ENCODE measurements at regions not wholly inside any gene's neighbourhood (a gene's known extent, or its start where the extent isn't known, plus 50 kb on each side); places are given as distances from the start of the nearest gene placed in this dataset.

GRCh38 chr1:199129247-199129646 is 490.4 kb downstream of the PTPRC start:
- Histone ChIP-seq H3K36me3 (replicated peaks; ENCODE audit: low read depth, low read length) (no peaks in the 10 kb centered on the region), H3K27me3 (ENCODE audit: low read depth, low read length) (no peaks in the 10 kb centered on the region), H3K4me2 (ENCODE audit: low read length) (no peak overlapping the region), H3K9ac (ENCODE audit: low read length) (no peak overlapping the region), H3K79me2 (ENCODE audit: low read length) (no peaks in the 10 kb centered on the region), H3K4me1 (ENCODE audit: low read length) (peaks cover 5% of the 10 kb centered on the region; the same call in 1 of the 2 replicates), H4K20me1 (ENCODE audit: insufficient read depth, low read length) (no peaks in the 10 kb centered on the region), H2AFZ (ENCODE audit: low read depth, low read length) (no peak overlapping the region), H3K9me3 (ENCODE audit: insufficient read depth, low read length) (no peaks in the 10 kb centered on the region), H3K4me3 (ENCODE audit: low read length) (no peak overlapping the region), H3K27ac (ENCODE audit: low read length) (no peak overlapping the region)
- no peak for TF ChIP-seq EZH2phosphoT487 (IDR thresholded peaks at IDR 0.05; ENCODE audit: low read depth)
- TF ChIP-seq, protein P1, sequence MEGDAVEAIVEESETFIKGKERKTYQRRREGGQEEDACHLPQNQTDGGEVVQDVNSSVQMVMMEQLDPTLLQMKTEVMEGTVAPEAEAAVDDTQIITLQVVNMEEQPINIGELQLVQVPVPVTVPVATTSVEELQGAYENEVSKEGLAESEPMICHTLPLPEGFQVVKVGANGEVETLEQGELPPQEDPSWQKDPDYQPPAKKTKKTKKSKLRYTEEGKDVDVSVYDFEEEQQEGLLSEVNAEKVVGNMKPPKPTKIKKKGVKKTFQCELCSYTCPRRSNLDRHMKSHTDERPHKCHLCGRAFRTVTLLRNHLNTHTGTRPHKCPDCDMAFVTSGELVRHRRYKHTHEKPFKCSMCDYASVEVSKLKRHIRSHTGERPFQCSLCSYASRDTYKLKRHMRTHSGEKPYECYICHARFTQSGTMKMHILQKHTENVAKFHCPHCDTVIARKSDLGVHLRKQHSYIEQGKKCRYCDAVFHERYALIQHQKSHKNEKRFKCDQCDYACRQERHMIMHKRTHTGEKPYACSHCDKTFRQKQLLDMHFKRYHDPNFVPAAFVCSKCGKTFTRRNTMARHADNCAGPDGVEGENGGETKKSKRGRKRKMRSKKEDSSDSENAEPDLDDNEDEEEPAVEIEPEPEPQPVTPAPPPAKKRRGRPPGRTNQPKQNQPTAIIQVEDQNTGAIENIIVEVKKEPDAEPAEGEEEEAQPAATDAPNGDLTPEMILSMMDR (IDR thresholded peaks at IDR 0.05; ENCODE audit: low read depth, low read length) = no peak

- no peak for TF ChIP-seq EZH2phosphoT487 (IDR thresholded peaks at IDR 0.05; ENCODE audit: low read depth)
- TF ChIP-seq, protein P1 (IDR thresholded peaks at IDR 0.05; ENCODE audit: low read depth, low read length) = no peak
- no peaks in the 10 kb centered on the region for H3K27me3 ChIP-seq (ENCODE audit: low read depth, low read length)
- no peaks in the 10 kb centered on the region for H4K20me1 ChIP-seq (ENCODE audit: insufficient read depth, low read length)
- H3K36me3 ChIP-seq (replicated peaks; ENCODE audit: low read depth, low read length) = no peaks in the 10 kb centered on the region
- no peaks in the 10 kb centered on the region for H3K79me2 ChIP-seq (ENCODE audit: low read length)
- H3K4me3 ChIP-seq (ENCODE audit: low read length) = no peak overlapping the region
- peaks cover 5% of the 10 kb centered on the region; the same call in 1 of the 2 replicates for H3K4me1 ChIP-seq (ENCODE audit: low read length)
- peak overlapping the region; percentile 11; the same call in 1 of the 2 replicates for H2AFZ ChIP-seq (ENCODE audit: low read depth, low read length)
- no peaks in the 10 kb centered on the region for H3K9me3 ChIP-seq (ENCODE audit: insufficient read depth, low read length)
- no peak overlapping the region for H3K4me2 ChIP-seq (ENCODE audit: low read length)
- H3K27ac ChIP-seq (ENCODE audit: low read length) = no peak overlapping the region
- no peak overlapping the region for H3K9ac ChIP-seq (ENCODE audit: low read length)
Observed at GRCh38 chr1:199132006-199132405, 493.2 kb downstream of the PTPRC start.

GRCh38 chr1:199135901-199136300 is 497.1 kb downstream of the PTPRC start:
- Histone ChIP-seq H3K36me3 (replicated peaks; ENCODE audit: low read depth, low read length) (no peaks in the 10 kb centered on the region), H3K4me2 (ENCODE audit: low read length) (no peak overlapping the region), H2AFZ (ENCODE audit: low read depth, low read length) (no peak overlapping the region), H3K9ac (ENCODE audit: low read length) (no peak overlapping the region), H3K79me2 (ENCODE audit: low read length) (no peaks in the 10 kb centered on the region), H4K20me1 (ENCODE audit: insufficient read depth, low read length) (no peaks in the 10 kb centered on the region), H3K27ac (ENCODE audit: low read length) (no peak overlapping the region), H3K9me3 (ENCODE audit: insufficient read depth, low read length) (no peaks in the 10 kb centered on the region), H3K27me3 (ENCODE audit: low read depth, low read length) (no peaks in the 10 kb centered on the region), H3K4me3 (ENCODE audit: low read length) (no peak overlapping the region), H3K4me1 (ENCODE audit: low read length) (peaks cover 5% of the 10 kb centered on the region; the same call in 1 of the 2 replicates)
- TF ChIP-seq, protein P1 (IDR thresholded peaks at IDR 0.05; ENCODE audit: low read depth, low read length) = no peak
- no peak for TF ChIP-seq EZH2phosphoT487 (IDR thresholded peaks at IDR 0.05; ENCODE audit: low read depth)

- H3K9me3 ChIP-seq (ENCODE audit: insufficient read depth, low read length) = no peaks in the 10 kb centered on the region
- TF ChIP-seq EZH2phosphoT487 (IDR thresholded peaks at IDR 0.05; ENCODE audit: low read depth) = no peak
- TF ChIP-seq, protein P1 (IDR thresholded peaks at IDR 0.05; ENCODE audit: low read depth, low read length) = no peak
- no peak overlapping the region for H3K4me3 ChIP-seq (ENCODE audit: low read length)
- no peaks in the 10 kb centered on the region for H3K27me3 ChIP-seq (ENCODE audit: low read depth, low read length)
- no peaks in the 10 kb centered on the region for H3K36me3 ChIP-seq (replicated peaks; ENCODE audit: low read depth, low read length)
- no peaks in the 10 kb centered on the region for H3K79me2 ChIP-seq (ENCODE audit: low read length)
- H3K4me2 ChIP-seq (ENCODE audit: low read length) = no peak overlapping the region
- no peak overlapping the region for H3K27ac ChIP-seq (ENCODE audit: low read length)
- no peak overlapping the region for H3K9ac ChIP-seq (ENCODE audit: low read length)
- H4K20me1 ChIP-seq (ENCODE audit: insufficient read depth, low read length) = no peaks in the 10 kb centered on the region
- peak overlapping the region; percentile 12; the same call in 1 of the 2 replicates for H2AFZ ChIP-seq (ENCODE audit: low read depth, low read length)
- no peaks in the 10 kb centered on the region for H3K4me1 ChIP-seq (ENCODE audit: low read length)
Observed at GRCh38 chr1:199138061-199138460, 499.2 kb downstream of the PTPRC start.

Measured in OCI-LY3 (cell line).